ENCODE measurements at regions not wholly inside any gene's neighbourhood (a gene's known extent, or its start where the extent isn't known, plus 50 kb on each side); places are given as distances from the start of the nearest gene placed in this dataset.

DNA sequence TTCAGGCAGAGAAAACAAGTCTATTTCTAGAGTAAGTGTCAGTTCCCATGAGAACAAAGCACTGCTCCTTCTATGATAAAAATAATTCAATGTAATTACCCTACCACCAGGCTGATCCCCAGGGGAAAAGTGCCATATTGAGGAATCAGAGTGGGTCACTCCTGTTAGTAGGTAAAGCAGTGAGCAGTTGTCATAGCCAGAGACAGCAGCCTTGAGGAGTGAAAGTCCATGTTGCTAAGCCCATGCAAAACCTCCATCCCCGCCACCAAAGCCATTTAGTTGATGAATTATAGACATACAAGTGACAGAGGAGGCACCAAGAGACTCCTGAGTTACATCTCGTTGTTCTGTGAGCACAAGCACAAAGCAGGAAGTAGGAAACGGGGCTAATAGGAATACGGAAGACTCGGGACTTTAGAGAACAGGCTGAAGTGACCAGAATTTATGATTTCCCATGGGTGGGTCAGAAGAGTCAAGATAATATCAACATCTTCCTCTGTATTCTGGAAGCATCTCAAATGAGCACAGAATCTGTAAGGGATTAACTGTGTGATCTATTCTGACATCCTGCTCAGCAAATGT, 197.9 kb downstream of the MAFB start:
- DNase-seq (ENCODE audit: low read depth in 2 of 2) = no peak

DNA sequence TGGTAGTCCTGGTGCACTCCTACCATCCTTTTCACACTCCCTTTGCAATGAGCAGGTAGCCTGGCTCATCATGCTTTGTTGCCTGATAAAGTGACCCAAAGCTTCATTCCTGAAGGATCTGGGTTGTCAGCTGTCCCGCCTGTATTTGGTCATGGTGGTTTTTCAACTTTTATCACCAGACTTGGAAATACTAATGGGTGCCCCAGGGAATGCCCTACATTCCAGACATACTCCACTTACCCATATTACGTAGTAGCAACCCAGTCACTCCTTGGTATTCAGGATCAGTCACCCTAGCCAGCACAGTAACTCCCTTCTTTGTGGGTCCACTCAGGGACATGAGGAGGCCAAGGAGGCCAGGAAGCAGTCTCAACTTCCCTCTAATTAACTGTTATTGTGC, 199.2 kb downstream of the MAFB start:
- no peak for DNase-seq (ENCODE audit: low read depth in 2 of 2)

DNA sequence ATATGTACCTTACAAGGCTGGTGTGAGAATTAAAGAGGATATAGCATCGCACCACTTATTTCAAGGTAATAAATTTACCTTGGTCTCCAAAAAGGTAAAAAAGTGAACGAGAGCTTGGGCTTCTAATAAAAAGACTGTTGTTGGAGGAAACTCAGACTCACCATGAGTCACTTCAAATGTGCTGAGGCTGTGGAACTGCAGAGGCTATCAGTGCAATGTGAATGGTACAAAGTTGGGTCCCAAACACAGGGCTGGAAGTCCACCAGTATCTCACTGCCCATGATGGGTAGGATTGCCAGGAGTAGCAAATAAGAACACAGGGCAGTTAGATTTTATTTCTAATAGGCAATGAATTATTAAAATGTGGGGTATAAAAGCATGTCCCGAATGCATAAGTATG, 200.6 kb downstream of the MAFB start:
- no peak for DNase-seq (ENCODE audit: low read depth in 2 of 2)

DNA sequence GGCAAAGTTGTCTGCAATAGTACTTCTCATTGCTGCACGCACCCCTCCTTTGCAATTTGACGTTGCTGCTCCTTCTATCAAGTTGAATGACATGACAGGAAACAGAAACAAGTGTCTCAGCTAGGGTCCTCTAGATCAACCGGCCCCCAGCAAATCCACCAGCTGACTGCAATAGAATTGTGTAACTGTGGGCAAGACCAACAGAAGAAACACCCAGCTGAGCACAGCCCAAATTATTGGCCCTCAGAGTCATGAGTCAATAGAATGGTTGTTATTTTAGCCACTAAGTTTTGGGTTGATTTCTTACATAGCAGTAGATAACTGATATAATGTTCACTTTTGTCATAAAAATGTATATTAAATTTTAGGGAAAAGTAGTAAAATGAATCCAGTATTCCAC, 202.7 kb downstream of the MAFB start:
- DNase-seq (ENCODE audit: low read depth in 2 of 2) = no peak

DNA sequence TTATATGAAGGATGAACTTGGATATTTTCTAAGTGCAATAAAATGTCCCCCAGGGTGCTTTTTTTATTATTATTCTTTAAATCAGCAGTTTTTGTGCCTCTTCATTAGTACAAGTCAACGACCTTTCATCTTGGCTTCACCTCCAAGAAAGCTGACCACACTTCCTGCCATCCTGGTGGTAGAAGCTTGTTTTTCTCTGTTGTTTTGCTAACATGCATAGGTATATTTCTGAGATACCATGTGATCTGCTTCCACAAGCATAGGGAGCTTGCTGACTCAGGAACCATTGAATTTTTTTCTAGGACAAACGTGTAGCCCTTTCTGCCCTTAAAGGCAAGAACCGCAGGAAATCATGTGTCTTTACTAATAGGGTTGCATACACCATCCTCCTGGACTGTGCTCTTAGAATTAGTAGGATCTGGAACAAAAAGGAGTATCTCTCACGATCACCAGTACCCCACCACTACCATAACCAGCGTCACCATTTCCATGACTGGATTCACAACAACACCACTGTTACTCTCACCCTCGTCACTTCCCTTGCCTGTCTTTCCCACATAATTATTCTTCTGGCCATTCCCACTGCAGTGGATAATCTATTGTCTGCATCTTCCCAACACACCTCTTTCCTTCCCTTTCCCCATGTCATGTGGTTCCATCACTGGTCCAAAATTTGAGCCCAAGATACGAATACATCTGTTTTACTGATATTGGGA, 207.1 kb downstream of the MAFB start:
- DNase-seq (ENCODE audit: low read depth in 2 of 2) = no peak

DNA sequence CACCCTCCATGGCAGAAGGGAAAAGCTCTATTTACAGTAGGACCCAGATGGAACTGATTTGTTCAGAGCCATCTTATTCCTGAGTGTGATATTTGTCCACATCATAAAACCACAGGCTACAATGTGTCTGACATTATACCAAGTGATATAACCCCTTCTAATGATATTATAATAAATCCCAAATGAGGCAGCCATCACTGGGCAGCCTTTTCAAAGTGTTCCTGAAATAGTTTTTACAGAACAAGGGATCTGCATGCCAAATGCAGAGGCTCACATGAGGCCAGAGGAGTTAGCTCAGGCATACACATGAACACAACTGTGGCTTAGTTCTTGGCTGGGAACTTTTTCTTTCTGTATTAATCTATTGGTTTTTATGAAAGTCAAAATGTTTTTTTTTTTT, 207.7 kb downstream of the MAFB start:
- no peak for DNase-seq (ENCODE audit: low read depth in 2 of 2)

DNA sequence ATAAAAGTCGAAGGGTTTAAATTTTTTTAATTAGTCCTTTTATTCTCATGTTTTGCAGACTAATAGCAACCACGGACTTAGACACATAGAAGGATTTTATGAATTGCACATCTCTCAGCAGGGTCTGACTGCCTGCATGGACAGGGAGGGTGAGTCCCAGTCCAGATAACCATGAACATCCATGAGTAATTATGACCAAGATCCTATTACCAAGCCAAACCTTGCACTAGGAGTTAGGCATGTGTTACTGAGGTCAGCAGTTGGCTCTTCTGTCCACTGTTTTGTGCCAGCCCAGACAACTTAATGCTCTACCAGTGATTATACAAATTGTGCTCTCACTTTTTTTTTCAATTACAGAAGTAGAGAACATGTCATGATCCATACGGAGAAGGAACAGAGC, 211.2 kb downstream of the MAFB start:
- DNase-seq (ENCODE audit: low read depth in 2 of 2) = no peak

DNA sequence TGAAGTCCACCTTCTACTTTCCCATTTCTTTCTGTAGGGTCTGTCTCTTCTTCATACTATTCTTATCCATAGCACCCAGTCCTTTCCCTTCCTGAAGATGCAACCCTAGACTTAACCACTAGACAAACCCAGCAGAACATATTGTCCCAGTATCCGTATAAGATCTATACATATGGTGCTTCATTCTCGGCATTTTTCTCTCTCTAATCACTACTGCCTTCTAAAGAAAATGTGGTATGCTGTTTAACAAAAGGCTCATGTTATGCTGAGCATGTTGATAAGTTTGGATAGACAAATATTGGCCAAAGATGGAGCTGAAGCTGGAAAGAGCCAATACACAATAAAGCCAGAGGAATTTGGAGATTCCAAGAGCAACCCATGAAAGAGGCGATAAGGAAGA, 212.6 kb downstream of the MAFB start:
- DNase-seq (ENCODE audit: low read depth in 2 of 2) = no peak

DNA sequence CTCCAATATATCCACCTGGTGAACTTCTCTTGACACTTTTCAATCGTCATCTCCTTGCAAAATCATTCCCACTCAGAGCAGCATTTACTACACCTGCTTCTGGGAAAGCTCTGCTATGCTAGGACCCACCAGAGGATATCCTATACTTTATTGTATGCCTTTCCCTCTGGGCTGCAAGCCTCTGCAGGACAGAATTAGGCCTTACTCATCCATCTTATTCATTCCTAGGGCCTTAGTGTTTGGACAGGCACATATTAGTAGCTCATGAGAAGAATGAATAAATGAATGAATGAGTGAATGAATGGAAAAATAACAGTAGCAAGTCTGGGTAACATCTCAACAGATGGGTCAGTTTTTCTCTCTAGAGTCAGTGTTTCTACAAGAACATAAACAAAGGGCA, 216.1 kb downstream of the MAFB start:
- no peak for DNase-seq (ENCODE audit: low read depth in 2 of 2)

DNA sequence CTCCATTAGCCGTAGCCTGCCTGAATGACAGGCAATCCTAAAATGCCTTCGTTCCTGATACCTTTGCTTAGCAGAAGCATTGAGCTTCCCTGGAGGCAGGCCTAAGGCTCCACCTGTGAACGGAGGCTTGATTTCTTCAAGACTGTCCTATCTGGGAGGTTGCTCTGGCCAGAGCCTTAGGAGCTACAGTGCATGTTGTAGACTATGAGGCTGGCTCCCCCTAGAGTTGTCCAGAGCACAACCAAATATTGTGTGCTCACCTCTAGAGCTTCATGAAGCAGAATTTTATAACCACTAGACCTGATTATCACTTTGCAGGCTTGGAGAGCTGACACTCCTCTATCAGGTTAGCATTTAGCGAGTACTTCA, 217.8 kb downstream of the MAFB start:
- no peak for DNase-seq (ENCODE audit: low read depth in 2 of 2)

DNA sequence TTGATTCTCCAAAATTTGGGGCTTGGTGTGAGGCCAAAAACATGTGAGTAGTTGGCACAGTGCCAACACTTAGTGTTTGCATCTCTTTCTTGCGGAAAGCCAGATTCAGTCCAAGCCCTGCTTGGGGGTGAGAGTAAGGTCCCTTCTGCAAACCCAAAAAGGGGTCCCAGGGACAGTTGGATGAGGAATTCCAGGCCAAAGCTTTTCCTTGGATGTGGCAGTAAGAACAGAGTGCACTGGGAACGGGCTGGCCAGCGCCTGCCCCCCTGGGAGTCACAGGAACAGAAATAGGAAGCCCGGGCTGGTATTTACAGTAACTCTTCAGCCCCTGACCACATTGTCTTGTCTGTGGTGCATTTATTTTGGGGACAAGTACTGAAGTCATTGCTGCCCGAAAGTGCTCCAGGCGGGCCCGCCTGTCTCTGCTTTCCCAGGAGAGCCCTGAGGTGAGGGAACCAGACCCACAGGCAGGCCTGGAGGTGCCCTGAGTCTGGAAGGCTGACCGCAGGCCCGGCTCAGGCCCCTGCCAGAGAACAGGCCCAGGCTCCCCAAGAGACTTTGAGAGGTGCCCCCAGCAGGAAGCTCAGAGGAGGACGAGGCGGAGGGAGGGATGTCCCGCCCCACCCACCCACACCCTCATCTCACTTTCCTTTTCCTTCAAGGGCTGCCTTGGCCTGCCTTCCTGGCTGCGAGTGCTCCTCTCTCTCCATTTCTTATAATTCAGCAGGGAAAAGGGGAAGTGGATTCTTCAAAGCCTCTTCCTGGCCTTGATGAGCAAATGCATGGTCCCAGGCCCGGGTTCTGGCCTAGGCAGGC, 218.4 kb downstream of the MAFB start:
- DNase-seq (ENCODE audit: low read depth in 2 of 2) = no peak

DNA sequence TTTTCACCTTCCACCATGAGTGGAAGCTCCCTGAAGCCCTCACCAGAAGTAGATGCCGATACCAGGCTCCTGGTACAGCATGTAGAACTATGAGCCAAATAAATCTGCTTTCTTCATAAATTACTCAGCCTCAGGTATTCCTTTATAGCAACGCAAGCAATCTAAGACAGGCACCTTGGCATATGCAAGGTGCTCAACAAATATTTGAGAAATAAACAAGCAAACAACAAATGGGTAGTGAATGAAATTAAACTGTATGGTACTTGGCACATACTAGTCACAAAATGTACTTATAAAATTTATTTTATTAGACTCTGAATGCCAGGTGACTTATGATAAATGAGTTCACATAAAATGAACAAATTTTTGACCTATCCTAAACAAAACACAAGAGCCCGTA, 220.3 kb downstream of the MAFB start:
- DNase-seq (ENCODE audit: low read depth in 2 of 2) = no peak

DNA sequence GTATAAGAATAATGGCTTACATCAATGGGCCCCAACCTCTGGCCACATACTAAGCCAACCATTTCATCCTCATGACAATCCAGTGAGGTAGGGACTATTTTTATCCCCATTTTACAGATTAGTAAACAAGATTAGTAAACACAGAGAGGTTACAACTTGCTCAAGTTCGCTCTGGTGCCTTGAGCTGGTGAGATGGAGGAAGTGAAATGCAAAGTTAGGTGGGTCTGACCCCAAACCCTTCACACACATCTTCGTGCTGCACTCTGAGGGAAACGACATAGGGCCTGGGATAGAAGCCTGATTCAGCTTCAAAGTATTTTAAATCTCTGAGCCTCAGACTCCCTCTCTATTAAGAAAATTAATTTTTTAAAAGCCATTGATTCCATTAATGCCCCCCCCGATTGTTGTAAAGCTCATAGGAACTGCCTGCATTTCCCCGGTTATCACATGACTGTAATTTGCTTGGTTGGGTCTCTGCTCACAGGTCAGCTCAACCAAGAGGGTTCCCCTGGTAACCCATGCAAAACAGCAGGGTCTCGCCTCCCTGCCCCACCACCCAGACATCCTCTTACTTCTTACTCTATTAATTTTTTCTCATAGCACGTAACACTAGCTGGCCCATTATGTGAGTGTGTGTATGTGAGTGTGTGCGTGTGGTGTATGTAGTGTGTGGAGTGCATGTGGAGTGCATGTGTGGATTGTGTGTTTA, 221.2 kb downstream of the MAFB start:
- DNase-seq (ENCODE audit: low read depth in 2 of 2) = no peak

DNA sequence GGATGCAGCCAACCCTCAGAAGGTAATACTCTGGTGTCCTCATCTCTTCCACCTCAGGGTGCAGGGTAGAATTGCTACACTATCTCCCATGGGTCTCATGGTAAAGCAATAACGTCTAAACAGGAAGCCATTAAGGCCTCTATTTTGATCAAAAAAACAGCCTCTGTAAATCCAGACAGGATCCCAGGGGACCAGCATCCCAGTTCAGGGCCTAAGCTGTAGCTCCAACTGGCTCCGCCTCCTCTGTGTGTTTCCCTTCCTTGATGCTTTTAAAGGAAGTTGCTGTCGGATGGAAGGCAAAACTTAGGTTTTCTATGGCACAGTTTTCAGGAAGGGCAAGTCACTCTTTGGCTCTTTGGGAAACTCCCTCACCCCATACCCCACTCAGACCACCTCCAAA, 222.0 kb downstream of the MAFB start:
- DNase-seq (ENCODE audit: low read depth in 2 of 2) = no peak

DNA sequence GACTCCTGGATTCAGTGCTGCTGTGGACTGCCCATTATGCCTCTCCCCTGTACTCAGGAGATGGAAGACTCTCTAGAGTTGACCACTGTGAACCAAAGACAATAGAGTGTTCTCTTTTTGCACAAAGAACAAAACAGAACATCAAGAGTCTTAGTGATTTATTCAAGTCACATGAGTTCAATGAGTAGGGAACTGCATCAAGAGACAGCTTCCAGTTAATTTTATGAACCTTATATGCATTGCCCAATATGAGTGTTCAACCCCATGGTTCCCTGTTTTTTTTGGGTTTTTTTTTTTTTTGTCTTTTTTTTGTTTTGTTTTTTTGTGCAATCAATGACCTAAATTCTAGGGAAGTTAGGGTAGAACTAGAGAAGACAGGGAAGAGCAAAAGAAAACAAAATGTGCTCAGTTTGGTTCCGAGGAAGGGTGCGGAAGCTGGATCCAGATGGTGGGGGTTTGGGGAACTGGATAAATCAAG, 224.3 kb downstream of the MAFB start:
- no peak for DNase-seq (ENCODE audit: low read depth in 2 of 2)

DNA sequence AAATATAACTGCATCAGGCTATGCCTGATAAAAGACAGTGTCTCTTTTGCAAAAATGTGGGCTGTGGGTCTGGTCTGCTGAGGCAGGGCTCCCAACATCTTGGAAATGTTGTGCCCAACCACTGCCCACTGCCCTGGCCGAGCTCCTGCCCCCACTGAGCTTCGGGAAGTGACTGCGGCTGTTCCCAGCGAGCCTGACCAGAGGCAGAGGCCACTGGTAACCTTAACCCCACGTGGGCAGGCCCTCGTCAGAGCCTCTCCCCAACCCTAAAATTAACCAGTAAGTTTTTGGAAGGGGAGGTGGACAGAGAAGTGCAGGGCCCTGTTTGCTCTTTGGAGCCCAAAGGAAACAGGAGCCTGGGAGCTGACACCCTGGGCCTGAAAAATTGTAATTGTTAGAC, 225.9 kb downstream of the MAFB start:
- no peak for DNase-seq (ENCODE audit: low read depth in 2 of 2)

DNA sequence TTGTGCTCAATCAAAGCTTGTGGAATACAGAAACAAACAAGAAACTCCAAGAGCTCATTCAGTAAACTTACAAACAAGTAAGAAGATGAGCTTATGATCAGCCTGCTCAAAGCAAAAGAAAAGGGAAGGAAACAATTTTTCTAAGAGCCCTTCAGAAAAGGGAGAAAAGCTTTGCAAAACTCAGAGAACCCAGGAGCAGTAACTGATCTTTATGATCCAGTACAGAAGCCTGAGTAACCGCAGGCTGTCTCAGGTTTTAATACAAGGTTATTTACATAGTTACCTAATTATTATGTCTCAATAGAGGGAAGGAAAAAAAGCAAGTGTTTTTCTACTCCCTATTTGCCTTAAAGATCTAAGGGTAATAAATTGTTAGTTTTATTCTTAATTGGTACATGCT, 226.5 kb downstream of the MAFB start:
- no peak for DNase-seq (ENCODE audit: low read depth in 2 of 2)

DNA sequence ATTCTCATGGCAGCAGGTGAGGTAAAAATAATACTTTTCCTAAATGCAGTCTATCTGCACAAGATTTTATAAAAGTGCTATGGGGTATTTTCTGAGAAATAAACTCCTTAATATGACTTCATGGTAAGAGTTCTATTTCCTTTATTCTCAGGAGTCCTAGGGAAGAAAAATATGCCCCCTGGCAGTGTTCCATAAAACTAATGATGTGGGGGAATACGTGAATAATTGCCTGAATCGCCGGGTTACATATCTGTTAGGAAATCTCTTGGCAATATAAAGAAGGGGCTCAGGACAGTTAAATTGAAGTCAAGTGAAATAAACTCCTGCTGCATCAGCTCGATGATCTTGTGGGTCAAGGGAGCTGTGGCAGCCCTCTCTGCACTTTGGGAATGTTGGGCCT, 229.7 kb downstream of the MAFB start:
- DNase-seq (ENCODE audit: low read depth in 2 of 2) = no peak

DNA sequence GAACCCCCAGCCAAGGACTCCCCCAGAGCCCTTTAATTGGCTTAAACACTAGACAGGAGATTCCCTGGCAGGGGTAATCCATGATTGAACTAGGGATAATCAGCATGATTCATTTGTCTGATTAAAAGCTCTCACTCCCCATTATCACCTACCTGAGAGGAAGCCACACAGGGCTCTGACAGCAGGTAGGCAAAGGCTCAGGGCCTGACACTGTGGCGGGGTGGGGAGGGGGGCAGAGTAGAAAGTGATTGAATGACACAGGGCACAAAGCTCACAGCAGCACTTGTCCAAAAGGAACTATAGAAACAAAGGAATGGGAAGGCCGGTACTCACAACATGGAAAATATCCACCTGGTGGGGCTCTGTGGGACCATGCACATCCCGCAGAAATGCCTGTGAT, 231.6 kb downstream of the MAFB start:
- no peak for DNase-seq (ENCODE audit: low read depth in 2 of 2)

DNA sequence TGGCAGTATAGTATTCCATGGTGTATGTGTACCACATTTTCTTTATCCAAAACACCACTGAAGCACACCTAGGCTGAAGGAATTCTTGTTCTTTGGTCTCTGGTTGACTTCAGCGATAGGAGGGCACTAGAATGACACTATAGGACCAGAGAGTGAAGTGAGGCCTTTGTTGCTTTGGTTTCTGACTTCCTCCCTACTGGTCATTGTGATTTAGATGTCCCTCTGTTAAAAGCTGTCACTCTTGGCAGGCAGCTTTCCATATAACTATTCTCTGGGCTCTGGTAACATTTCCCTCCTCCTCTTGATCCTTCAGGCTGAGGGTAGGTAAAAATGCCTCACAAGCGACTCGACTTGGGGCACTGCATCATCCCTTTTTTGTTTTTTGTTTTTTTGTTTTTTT, 236.3 kb downstream of the MAFB start:
- DNase-seq (ENCODE audit: low read depth in 2 of 2) = no peak

DNA sequence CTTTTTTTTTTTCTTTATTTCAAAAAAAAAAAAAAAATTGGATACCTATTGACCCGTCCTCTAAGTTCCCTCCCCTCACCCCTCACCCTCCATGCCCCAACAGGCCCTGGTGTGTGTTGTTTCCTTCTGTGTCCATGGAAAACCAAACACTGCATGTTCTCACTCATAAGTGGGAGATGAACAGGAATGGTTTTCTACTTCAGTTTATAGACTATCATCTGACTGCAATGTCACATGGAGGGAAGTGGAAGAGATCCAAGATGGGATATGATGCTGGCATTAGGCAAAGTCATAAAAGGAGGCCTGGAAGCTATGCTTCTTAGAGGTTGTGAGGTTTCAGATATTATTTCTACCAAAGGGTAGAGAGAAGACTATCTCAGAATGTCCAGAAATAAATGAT, 237.5 kb downstream of the MAFB start:
- DNase-seq (ENCODE audit: low read depth in 2 of 2) = no peak

DNA sequence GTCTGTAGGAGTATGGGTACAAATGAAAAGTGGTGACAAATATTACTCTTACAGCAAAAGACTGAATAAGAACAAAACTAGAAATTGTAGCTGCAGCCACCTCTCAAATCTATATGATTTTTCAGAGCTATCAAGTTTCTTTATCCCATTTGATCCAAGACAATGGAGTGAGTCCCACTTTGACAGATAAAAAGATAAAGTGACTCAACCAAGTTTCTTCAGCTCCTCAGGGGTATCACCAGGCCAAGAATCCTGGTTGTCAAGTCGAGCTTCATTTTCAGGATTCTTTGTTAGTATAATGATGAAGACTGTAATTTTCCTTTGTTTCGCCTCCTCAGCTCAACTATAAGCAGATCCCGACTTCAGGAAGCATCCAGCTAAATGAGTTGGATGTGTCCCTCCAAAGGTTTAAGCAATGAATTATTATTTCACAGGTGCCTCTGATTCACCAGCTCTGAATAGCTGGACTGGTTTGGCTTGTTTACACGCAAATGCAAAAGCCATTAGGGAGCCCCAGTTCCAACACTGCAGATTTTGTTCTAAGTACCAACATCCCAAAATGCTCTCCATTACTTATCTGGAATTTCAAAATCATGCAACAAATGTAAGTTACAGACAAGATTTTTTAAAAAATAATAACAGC, 238.9 kb downstream of the MAFB start:
- DNase-seq (ENCODE audit: low read depth in 2 of 2) = no peak

All from activated CD4-positive, alpha-beta T cell treated with anti-CD3 and anti-CD28 coated beads for 24 hours (primary cell).